GM23338 (cell line): ENCODE measurements at regions not wholly inside any gene's neighbourhood (a gene's known extent, or its start where the extent isn't known, plus 50 kb on each side); places are given as distances from the start of the nearest gene placed in this dataset.

Experiments
- ATAC-seq: fragments of 200-7000 bp; cut with Tn5 transposase; 3 replicates; pipeline ENCODE4 v1.9.1; 2020
- DNase-seq: peaks from one replicate; pipeline ENCODE4 v3.0.0-alpha.2; 2015; ENCODE audit warnings: low spot score
- H2AFZ ChIP-seq: fragments of 200-600 bp; sonication (generic); 2 replicates; pipeline ENCODE4 v1.8.0; 2016; ENCODE audit warnings: antibody characterized with exemption, mild to moderate bottlenecking, moderate library complexity
- H3F3A ChIP-seq: fragments of 200-600 bp; sonication (generic); replicated peaks from 2 replicates; pipeline ENCODE4 v1.8.0; 2017; ENCODE audit warnings: antibody characterized with exemption, mixed run types, low read depth
- H3K27ac ChIP-seq: fragments of 200-600 bp; sonication (generic); 2 replicates; pipeline ENCODE4 v1.6.1; 2016; ENCODE audit warnings: low read depth
- H3K27me3 ChIP-seq: fragments of 200-600 bp; sonication (generic); 2 replicates; pipeline ENCODE4 v1.8.0; 2016; ENCODE audit warnings: mild to moderate bottlenecking, mixed run types, moderate library complexity; ENCODE audit not compliant: insufficient read depth
- H3K36me3 ChIP-seq: fragments of 200-600 bp; sonication (generic); 2 replicates; pipeline ENCODE4 v1.8.0; 2016; ENCODE audit warnings: mild to moderate bottlenecking; ENCODE audit not compliant: insufficient read depth
- H3K4me1 ChIP-seq: fragments of 200-600 bp; sonication (generic); 2 replicates; pipeline ENCODE4 v1.8.0; 2016; ENCODE audit warnings: mild to moderate bottlenecking, moderate library complexity; ENCODE audit not compliant: insufficient read depth
- H3K4me2 ChIP-seq: fragments of 200-600 bp; sonication (generic); 2 replicates; pipeline ENCODE4 v1.7.1; 2017; ENCODE audit warnings: mixed run types
- H3K4me3 ChIP-seq: fragments of 200-600 bp; sonication (generic); 2 replicates; pipeline ENCODE4 v1.6.1; 2016; ENCODE audit warnings: mixed run types
- H3K79me2 ChIP-seq: fragments of 200-600 bp; sonication (generic); replicated peaks from 2 replicates; pipeline ENCODE4 v1.8.0; 2017; ENCODE audit warnings: mild to moderate bottlenecking; ENCODE audit not compliant: insufficient read depth
- H3K9me2 ChIP-seq: fragments of 200-600 bp; sonication (generic); 2 replicates; pipeline ENCODE4 v1.8.0; 2017; ENCODE audit not compliant: insufficient read depth
- H4K20me1 ChIP-seq: fragments of 200-600 bp; sonication (generic); replicated peaks from 2 replicates; pipeline ENCODE4 v1.8.0; 2017; ENCODE audit warnings: mild to moderate bottlenecking; ENCODE audit not compliant: insufficient read depth
- H3K27ac Mint-ChIP-seq: 2 replicates; pipeline ENCODE4 v1.8.0; 2020; ENCODE audit warnings: inconsistent platforms, mild to moderate bottlenecking, moderate library complexity, mixed read lengths
- H3K27me3 Mint-ChIP-seq: 3 replicates; pipeline ENCODE4 v1.8.0; 2022; ENCODE audit warnings: low read depth, mild to moderate bottlenecking, moderate library complexity, mixed read lengths, inconsistent platforms; ENCODE audit not compliant: insufficient read depth, poor library complexity
- H3K36me3 Mint-ChIP-seq: 3 replicates; pipeline ENCODE4 v1.8.0; 2021; ENCODE audit warnings: low read depth, mild to moderate bottlenecking, inconsistent platforms, moderate library complexity, mixed read lengths
- H3K4me1 Mint-ChIP-seq: 3 replicates; pipeline ENCODE4 v1.8.0; 2020; ENCODE audit warnings: mild to moderate bottlenecking, inconsistent platforms, mixed read lengths
- H3K4me3 Mint-ChIP-seq: 3 replicates; pipeline ENCODE4 v1.8.0; 2021; ENCODE audit warnings: moderate library complexity, mild to moderate bottlenecking, inconsistent platforms, mixed read lengths
- H3K9me3 Mint-ChIP-seq: 3 replicates; pipeline ENCODE4 v1.8.0; 2020; ENCODE audit warnings: moderate library complexity, mild to moderate bottlenecking, inconsistent platforms, mixed read lengths
- CREB1 ChIP-seq: fragments of 250-450 bp; sonication (Bioruptor Pico); IDR thresholded peaks from 2 replicates; pipeline ENCODE4 v1.5.0; 2020; ENCODE audit warnings: low read depth, mild to moderate bottlenecking, moderate library complexity
- EZH2 ChIP-seq: fragments of 200-600 bp; sonication (generic); IDR thresholded peaks from one replicate; pipeline ENCODE4 v1.8.0; 2017; ENCODE audit warnings: antibody characterized with exemption, mild to moderate bottlenecking, low read depth; ENCODE audit not compliant: unreplicated experiment
- EZH2phosphoT487 ChIP-seq: fragments of 200-600 bp; sonication (generic); IDR thresholded peaks from one replicate; pipeline ENCODE4 v1.8.1; 2018; ENCODE audit warnings: antibody characterized with exemption; ENCODE audit not compliant: unreplicated experiment
- JUNB ChIP-seq: IDR thresholded peaks from one replicate; pipeline ENCODE4 v1.6.1; 2016; ENCODE audit warnings: antibody characterized with exemption; ENCODE audit not compliant: unreplicated experiment
- NANOG ChIP-seq: IDR thresholded peaks from 2 replicates; pipeline ENCODE4 v1.6.1; 2016; ENCODE audit warnings: antibody characterized with exemption, borderline replicate concordance
- POLR2AphosphoS5 ChIP-seq: IDR thresholded peaks from 2 replicates; pipeline ENCODE4 v1.6.1; 2016; ENCODE audit warnings: antibody characterized with exemption, low read depth
- STAT1 ChIP-seq: IDR thresholded peaks from one replicate; pipeline ENCODE4 v1.6.1; 2016; ENCODE audit warnings: antibody characterized with exemption; ENCODE audit not compliant: unreplicated experiment
- ZNF114 ChIP-seq: fragments of 250-450 bp; sonication (Bioruptor Pico); IDR thresholded peaks from 2 replicates; pipeline ENCODE4 v1.5.0; 2020; ENCODE audit warnings: mild to moderate bottlenecking, moderate library complexity
- ZNF331 ChIP-seq: fragments of 250-450 bp; sonication (Bioruptor Pico); IDR thresholded peaks from 2 replicates; pipeline ENCODE4 v1.5.0; 2020; ENCODE audit warnings: low read depth, mild to moderate bottlenecking, moderate library complexity
- TF ChIP-seq, protein P1 (sequence below): fragments of 250-450 bp; sonication (Bioruptor Pico); IDR thresholded peaks from 2 replicates; pipeline ENCODE4 v1.5.0; 2020; ENCODE audit warnings: mild to moderate bottlenecking, moderate library complexity
- TF ChIP-seq, protein P2 (sequence below): IDR thresholded peaks from one replicate; pipeline ENCODE4 v1.6.1; 2018; ENCODE audit warnings: antibody characterized with exemption; ENCODE audit not compliant: unreplicated experiment
- TF ChIP-seq, protein P3 (sequence below), 2 experiments: fragments of 200-600 bp in 1 of 2; sonication (generic) in 1 of 2; conservative IDR thresholded peaks; 2 replicates each; pipeline versions ENCODE4 v1.5.1 to v1.6.1; 2016 to 2017; ENCODE audit warnings: antibody characterized with exemption in 2 of 2, low read depth in 2 of 2, mild to moderate bottlenecking in 2 of 2, moderate library complexity in 1 of 2
- TF ChIP-seq, protein P4 (sequence below): IDR thresholded peaks from 2 replicates; pipeline ENCODE4 v1.6.1; 2016; ENCODE audit warnings: antibody characterized with exemption

DNA sequence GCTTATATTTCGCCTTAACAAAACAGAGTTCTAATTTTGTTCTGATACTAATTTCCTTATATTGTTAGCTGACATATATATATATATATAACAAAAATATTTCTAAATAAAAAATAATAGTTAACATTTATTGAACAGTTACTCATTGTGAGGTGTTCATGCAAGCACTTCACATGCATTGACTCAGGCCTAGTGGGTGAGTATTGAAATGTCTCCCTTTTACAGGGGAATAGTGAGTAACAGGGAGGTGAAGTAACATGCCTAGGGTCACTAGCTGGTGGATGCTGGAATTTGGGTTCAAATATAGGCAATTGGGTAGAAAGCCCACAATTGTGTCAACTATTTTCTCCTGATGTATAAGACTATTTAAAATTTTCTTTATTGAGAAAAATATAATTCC lies 102.6 kb upstream of the ZPLD1 start:
- no peaks in the 10 kb centered on the region for H3K27me3 Mint-ChIP-seq
- ATAC-seq = no peak

More for the DNA sequence above, 102.6 kb upstream of the ZPLD1 start:
- Histone ChIP-seq H2AFZ (no peak overlapping the region), H3K27ac (no peak overlapping the region), H3F3A (no peaks in the 10 kb centered on the region), H3K79me2 (no peaks in the 10 kb centered on the region), H3K4me2 (no peak overlapping the region), H4K20me1 (no peaks in the 10 kb centered on the region), H3K27me3 (no peaks in the 10 kb centered on the region), H3K36me3 (no peaks in the 10 kb centered on the region), H3K4me1 (no peaks in the 10 kb centered on the region), H3K9me2 (no peaks in the 10 kb centered on the region), H3K4me3 (no peak overlapping the region)
- TF ChIP-seq POLR2AphosphoS5 = no peak
- TF ChIP-seq, protein P1, sequence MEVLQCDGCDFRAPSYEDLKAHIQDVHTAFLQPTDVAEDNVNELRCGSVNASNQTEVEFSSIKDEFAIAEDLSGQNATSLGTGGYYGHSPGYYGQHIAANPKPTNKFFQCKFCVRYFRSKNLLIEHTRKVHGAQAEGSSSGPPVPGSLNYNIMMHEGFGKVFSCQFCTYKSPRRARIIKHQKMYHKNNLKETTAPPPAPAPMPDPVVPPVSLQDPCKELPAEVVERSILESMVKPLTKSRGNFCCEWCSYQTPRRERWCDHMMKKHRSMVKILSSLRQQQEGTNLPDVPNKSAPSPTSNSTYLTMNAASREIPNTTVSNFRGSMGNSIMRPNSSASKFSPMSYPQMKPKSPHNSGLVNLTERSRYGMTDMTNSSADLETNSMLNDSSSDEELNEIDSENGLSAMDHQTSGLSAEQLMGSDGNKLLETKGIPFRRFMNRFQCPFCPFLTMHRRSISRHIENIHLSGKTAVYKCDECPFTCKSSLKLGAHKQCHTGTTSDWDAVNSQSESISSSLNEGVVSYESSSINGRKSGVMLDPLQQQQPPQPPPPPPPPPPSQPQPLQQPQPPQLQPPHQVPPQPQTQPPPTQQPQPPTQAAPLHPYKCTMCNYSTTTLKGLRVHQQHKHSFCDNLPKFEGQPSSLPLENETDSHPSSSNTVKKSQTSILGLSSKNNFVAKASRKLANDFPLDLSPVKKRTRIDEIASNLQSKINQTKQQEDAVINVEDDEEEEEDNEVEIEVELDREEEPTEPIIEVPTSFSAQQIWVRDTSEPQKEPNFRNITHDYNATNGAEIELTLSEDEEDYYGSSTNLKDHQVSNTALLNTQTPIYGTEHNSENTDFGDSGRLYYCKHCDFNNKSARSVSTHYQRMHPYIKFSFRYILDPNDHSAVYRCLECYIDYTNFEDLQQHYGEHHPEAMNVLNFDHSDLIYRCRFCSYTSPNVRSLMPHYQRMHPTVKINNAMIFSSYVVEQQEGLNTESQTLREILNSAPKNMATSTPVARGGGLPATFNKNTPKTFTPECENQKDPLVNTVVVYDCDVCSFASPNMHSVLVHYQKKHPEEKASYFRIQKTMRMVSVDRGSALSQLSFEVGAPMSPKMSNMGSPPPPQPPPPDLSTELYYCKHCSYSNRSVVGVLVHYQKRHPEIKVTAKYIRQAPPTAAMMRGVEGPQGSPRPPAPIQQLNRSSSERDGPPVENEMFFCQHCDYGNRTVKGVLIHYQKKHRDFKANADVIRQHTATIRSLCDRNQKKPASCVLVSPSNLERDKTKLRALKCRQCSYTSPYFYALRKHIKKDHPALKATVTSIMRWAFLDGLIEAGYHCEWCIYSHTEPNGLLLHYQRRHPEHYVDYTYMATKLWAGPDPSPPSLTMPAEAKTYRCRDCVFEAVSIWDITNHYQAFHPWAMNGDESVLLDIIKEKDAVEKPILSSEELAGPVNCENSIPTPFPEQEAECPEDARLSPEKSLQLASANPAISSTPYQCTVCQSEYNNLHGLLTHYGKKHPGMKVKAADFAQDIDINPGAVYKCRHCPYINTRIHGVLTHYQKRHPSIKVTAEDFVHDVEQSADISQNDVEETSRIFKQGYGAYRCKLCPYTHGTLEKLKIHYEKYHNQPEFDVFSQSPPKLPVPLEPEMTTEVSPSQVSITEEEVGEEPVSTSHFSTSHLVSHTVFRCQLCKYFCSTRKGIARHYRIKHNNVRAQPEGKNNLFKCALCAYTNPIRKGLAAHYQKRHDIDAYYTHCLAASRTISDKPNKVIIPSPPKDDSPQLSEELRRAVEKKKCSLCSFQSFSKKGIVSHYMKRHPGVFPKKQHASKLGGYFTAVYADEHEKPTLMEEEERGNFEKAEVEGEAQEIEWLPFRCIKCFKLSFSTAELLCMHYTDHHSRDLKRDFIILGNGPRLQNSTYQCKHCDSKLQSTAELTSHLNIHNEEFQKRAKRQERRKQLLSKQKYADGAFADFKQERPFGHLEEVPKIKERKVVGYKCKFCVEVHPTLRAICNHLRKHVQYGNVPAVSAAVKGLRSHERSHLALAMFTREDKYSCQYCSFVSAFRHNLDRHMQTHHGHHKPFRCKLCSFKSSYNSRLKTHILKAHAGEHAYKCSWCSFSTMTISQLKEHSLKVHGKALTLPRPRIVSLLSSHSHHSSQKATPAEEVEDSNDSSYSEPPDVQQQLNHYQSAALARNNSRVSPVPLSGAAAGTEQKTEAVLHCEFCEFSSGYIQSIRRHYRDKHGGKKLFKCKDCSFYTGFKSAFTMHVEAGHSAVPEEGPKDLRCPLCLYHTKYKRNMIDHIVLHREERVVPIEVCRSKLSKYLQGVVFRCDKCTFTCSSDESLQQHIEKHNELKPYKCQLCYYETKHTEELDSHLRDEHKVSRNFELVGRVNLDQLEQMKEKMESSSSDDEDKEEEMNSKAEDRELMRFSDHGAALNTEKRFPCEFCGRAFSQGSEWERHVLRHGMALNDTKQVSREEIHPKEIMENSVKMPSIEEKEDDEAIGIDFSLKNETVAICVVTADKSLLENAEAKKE (CRISPR knock-in tag) = no peak
- TF ChIP-seq ZNF114 = no peak
- TF ChIP-seq, protein P2, sequence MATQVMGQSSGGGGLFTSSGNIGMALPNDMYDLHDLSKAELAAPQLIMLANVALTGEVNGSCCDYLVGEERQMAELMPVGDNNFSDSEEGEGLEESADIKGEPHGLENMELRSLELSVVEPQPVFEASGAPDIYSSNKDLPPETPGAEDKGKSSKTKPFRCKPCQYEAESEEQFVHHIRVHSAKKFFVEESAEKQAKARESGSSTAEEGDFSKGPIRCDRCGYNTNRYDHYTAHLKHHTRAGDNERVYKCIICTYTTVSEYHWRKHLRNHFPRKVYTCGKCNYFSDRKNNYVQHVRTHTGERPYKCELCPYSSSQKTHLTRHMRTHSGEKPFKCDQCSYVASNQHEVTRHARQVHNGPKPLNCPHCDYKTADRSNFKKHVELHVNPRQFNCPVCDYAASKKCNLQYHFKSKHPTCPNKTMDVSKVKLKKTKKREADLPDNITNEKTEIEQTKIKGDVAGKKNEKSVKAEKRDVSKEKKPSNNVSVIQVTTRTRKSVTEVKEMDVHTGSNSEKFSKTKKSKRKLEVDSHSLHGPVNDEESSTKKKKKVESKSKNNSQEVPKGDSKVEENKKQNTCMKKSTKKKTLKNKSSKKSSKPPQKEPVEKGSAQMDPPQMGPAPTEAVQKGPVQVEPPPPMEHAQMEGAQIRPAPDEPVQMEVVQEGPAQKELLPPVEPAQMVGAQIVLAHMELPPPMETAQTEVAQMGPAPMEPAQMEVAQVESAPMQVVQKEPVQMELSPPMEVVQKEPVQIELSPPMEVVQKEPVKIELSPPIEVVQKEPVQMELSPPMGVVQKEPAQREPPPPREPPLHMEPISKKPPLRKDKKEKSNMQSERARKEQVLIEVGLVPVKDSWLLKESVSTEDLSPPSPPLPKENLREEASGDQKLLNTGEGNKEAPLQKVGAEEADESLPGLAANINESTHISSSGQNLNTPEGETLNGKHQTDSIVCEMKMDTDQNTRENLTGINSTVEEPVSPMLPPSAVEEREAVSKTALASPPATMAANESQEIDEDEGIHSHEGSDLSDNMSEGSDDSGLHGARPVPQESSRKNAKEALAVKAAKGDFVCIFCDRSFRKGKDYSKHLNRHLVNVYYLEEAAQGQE = no peak
- no peak for TF ChIP-seq JUNB
- TF ChIP-seq, protein P3, sequence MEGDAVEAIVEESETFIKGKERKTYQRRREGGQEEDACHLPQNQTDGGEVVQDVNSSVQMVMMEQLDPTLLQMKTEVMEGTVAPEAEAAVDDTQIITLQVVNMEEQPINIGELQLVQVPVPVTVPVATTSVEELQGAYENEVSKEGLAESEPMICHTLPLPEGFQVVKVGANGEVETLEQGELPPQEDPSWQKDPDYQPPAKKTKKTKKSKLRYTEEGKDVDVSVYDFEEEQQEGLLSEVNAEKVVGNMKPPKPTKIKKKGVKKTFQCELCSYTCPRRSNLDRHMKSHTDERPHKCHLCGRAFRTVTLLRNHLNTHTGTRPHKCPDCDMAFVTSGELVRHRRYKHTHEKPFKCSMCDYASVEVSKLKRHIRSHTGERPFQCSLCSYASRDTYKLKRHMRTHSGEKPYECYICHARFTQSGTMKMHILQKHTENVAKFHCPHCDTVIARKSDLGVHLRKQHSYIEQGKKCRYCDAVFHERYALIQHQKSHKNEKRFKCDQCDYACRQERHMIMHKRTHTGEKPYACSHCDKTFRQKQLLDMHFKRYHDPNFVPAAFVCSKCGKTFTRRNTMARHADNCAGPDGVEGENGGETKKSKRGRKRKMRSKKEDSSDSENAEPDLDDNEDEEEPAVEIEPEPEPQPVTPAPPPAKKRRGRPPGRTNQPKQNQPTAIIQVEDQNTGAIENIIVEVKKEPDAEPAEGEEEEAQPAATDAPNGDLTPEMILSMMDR (conservative IDR thresholded peaks at IDR 0.05; ENCODE audit: low read depth in 2 of 2) = no peak
- no peak for TF ChIP-seq NANOG
- TF ChIP-seq, protein P4, sequence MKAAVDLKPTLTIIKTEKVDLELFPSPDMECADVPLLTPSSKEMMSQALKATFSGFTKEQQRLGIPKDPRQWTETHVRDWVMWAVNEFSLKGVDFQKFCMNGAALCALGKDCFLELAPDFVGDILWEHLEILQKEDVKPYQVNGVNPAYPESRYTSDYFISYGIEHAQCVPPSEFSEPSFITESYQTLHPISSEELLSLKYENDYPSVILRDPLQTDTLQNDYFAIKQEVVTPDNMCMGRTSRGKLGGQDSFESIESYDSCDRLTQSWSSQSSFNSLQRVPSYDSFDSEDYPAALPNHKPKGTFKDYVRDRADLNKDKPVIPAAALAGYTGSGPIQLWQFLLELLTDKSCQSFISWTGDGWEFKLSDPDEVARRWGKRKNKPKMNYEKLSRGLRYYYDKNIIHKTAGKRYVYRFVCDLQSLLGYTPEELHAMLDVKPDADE = no peak
- TF ChIP-seq ZNF331 = no peak
- TF ChIP-seq EZH2 = no peak
- TF ChIP-seq EZH2phosphoT487 = no peak
- TF ChIP-seq STAT1 = no peak
- no peak for TF ChIP-seq CREB1 (CRISPR knock-in tag)
- H3K27ac Mint-ChIP-seq = no peak overlapping the region
- H3K4me1 Mint-ChIP-seq = no peaks in the 10 kb centered on the region
- H3K9me3 Mint-ChIP-seq = no peaks in the 10 kb centered on the region
- H3K36me3 Mint-ChIP-seq = no peaks in the 10 kb centered on the region
- H3K4me3 Mint-ChIP-seq = no peak overlapping the region
- no peak for DNase-seq
